Kidney (tissue), 13 donors: ENCODE measurements at regions not wholly inside any gene's neighbourhood (a gene's known extent, or its start where the extent isn't known, plus 50 kb on each side); places are given as distances from the start of the nearest gene placed in this dataset.
"Not testable (repeated sequence)": the region's sequence is repeated elsewhere in the genome, so short reads cannot be mapped to it uniquely, and the experiment has no call there.

ENCODE experiments used
- DNase-seq, 5 donors: peaks; one replicate each; pipeline ENCODE4 v3.0.0-alpha.2; 2013 to 2020
- FAIRE-seq: peaks from 2 replicates; lab custom pipeline; 2012; peaks lifted over from hg19 to GRCh38; lab: Jason Lieb, UNC
- H3K27ac ChIP-seq, 2 donors: one replicate each; pipeline ENCODE4 v1.7.0; 2013; ENCODE audit warnings: low read depth in 2 of 2, low read length in 2 of 2, inconsistent platforms in 1 of 2
- H3K27me3 ChIP-seq: one replicate; pipeline ENCODE4 v1.7.1; 2013; ENCODE audit warnings: low read length, inconsistent platforms; ENCODE audit not compliant: control insufficient read depth, insufficient read depth
- H3K36me3 ChIP-seq, 3 donors: one replicate each; pipeline versions ENCODE4 v1.7.0 to v1.7.1; 2013; ENCODE audit warnings: low read length in 3 of 3, control low read depth in 1 of 3, inconsistent platforms in 1 of 3; ENCODE audit not compliant: insufficient read depth in 3 of 3, control insufficient read depth in 2 of 3
- H3K4me1 ChIP-seq, 3 donors: one replicate each; pipeline versions ENCODE4 v1.7.0 to v1.7.1; 2013; ENCODE audit warnings: low read length in 3 of 3, inconsistent platforms in 1 of 3, low read depth in 1 of 3; ENCODE audit not compliant: control insufficient read depth in 2 of 3, insufficient read depth in 2 of 3
- H3K4me3 ChIP-seq, 3 donors: one replicate each; pipeline versions ENCODE4 v1.7.0 to v1.8.1; 2013; ENCODE audit warnings: low read length in 3 of 3, control low read depth in 1 of 3, inconsistent platforms in 1 of 3
- H3K9ac ChIP-seq, 3 donors: one replicate each; pipeline versions ENCODE4 v1.7.0 to v1.7.1; 2013; ENCODE audit warnings: low read length in 3 of 3, control low read depth in 1 of 3, inconsistent platforms in 1 of 3
- H3K9me3 ChIP-seq, 3 donors: one replicate each; pipeline versions ENCODE4 v1.7.0 to v1.7.1; 2013; ENCODE audit warnings: low read length in 3 of 3, control low read depth in 1 of 3, inconsistent platforms in 1 of 3; ENCODE audit not compliant: control insufficient read depth in 2 of 3, insufficient read depth in 1 of 3
- CTCF ChIP-seq: IDR thresholded peaks from 3 replicates; pipeline ENCODE4 v1.5.1; 2012; ENCODE audit warnings: mild to moderate bottlenecking, moderate library complexity, borderline replicate concordance; ENCODE audit not compliant: insufficient read depth; ENCODE audit errors: extremely low read depth
- intact Hi-C: fragments of 100-400 bp; cut with DNase I; formaldehyde crosslinking; loops from one replicate; pipeline ENCODE4 v1.11.1; 2022
- donor health status: control.
- donor health status: control.
- donor health status: control.
- donor health status: control.
- donor health status: control.
- donor health status: DM: yes; HTN: yes; CAD: no.
- donor health status: Normal renal cell carcinoma (clear cell type).

- Histone ChIP-seq H3K9ac (no peak overlapping the region), H3K36me3 (no peaks in the 10 kb centered on the region), H3K27ac (no peak overlapping the region), H3K9me3 (no peaks in the 10 kb centered on the region), H3K4me1 (no peaks in the 10 kb centered on the region), H3K27me3 (no peaks in the 10 kb centered on the region), H3K4me3 (no peak overlapping the region)
- no peak for FAIRE-seq
- TF ChIP-seq CTCF, result no peak
- peak in 1 of 5 donors; percentile 85 for DNase-seq
- intact Hi-C loops, result no loop called here
These were observed 55.7 kb upstream of the PPARGC1A start for GRCh38 chr4:23945451-23946017.

GRCh38 chr4:23944556-23944955 is 54.7 kb upstream of the PPARGC1A start:
- H3K4me3 ChIP-seq, FAIRE-seq, H3K9ac ChIP-seq, H3K27ac ChIP-seq, H3K4me1 ChIP-seq, H3K36me3 ChIP-seq, H3K27me3 ChIP-seq, DNase-seq, intact Hi-C loops, H3K9me3 ChIP-seq: not testable (repeated sequence)

GRCh38 chr4:23943478-23943877 is 53.6 kb upstream of the PPARGC1A start:
- DNase-seq, result no peak
- Histone ChIP-seq H3K36me3 (no peaks in the 10 kb centered on the region), H3K27ac (no peak overlapping the region), H3K9me3 (no peaks in the 10 kb centered on the region), H3K4me3 (no peak overlapping the region), H3K9ac (no peak overlapping the region), H3K4me1 (no peaks in the 10 kb centered on the region), H3K27me3 (no peaks in the 10 kb centered on the region)
- intact Hi-C loops, result no loop called here
- no peak for FAIRE-seq
- no peak for TF ChIP-seq CTCF

GRCh38 chr4:23942471-23942870 is 52.6 kb upstream of the PPARGC1A start:
- H3K9ac ChIP-seq, result no peak overlapping the region
- no peak for TF ChIP-seq CTCF
- intact Hi-C loops, result no loop called here
- no peaks in the 10 kb centered on the region for H3K4me1 ChIP-seq
- H3K4me3 ChIP-seq, result no peak overlapping the region
- no peaks in the 10 kb centered on the region for H3K27me3 ChIP-seq
- H3K27ac ChIP-seq, result no peak overlapping the region
- DNase-seq (no peak), FAIRE-seq (no peak)
- no peaks in the 10 kb centered on the region for H3K9me3 ChIP-seq
- no peaks in the 10 kb centered on the region for H3K36me3 ChIP-seq
